H1 (cell line): ENCODE measurements at regions not wholly inside any gene's neighbourhood (a gene's known extent, or its start where the extent isn't known, plus 50 kb on each side); places are given as distances from the start of the nearest gene placed in this dataset.
A peak's percentile ranks its signal among the peaks of the same experiment; 100 is the strongest.

Source experiments
- ASH2L ChIP-seq: fragments of 200-600, 300-600 bp; sonication (generic); IDR thresholded peaks from one replicate; pipeline ENCODE4 v1.7.1; 2017; ENCODE audit warnings: low read length
- ATF2 ChIP-seq: IDR thresholded peaks from 2 replicates; pipeline ENCODE4 v1.6.1; 2012; ENCODE audit warnings: low read length, inconsistent platforms
- ATF3 ChIP-seq: IDR thresholded peaks from 2 replicates; pipeline ENCODE4 v1.6.1; 2011; ENCODE audit warnings: low read depth, mild to moderate bottlenecking, low read length; ENCODE audit not compliant: insufficient read depth
- BRCA1 ChIP-seq: IDR thresholded peaks from 2 replicates; pipeline ENCODE4 v1.6.1; 2012; ENCODE audit warnings: low read depth, low read length, improper control_type of control experiment
- CBX5 ChIP-seq: fragments of 300-800, 300-1000 bp; sonication (generic); IDR thresholded peaks from 2 replicates; pipeline ENCODE4 v1.7.1; 2016; ENCODE audit warnings: antibody characterized with exemption, low read length, low read depth
- CBX8 ChIP-seq: fragments of 300-800, 300-1000 bp; sonication (generic); IDR thresholded peaks from 2 replicates; pipeline ENCODE4 v1.7.1; 2016; ENCODE audit warnings: low read depth, low read length, borderline replicate concordance
- CEBPB ChIP-seq: IDR thresholded peaks from 2 replicates; pipeline ENCODE4 v1.6.1; 2012; ENCODE audit warnings: low read depth, low read length
- CTBP2 ChIP-seq: IDR thresholded peaks from 2 replicates; pipeline ENCODE4 v1.7.0; 2011; ENCODE audit warnings: borderline replicate concordance, mild to moderate bottlenecking, moderate library complexity, mixed read lengths, low read length; ENCODE audit not compliant: insufficient read depth, insufficient read length
- EGR1 ChIP-seq: IDR thresholded peaks from 2 replicates; pipeline ENCODE4 v1.6.1; 2011; ENCODE audit warnings: low read depth, low read length, borderline replicate concordance
- GABPA ChIP-seq: IDR thresholded peaks from 2 replicates; pipeline ENCODE4 v1.6.1; 2011; ENCODE audit warnings: mild to moderate bottlenecking, low read length, moderate library complexity, borderline replicate concordance; ENCODE audit not compliant: insufficient read depth
- KDM4A ChIP-seq: IDR thresholded peaks from one replicate; pipeline ENCODE4 v1.7.1; 2012; ENCODE audit warnings: low read depth, mild to moderate bottlenecking, moderate library complexity, low read length, inconsistent platforms; ENCODE audit not compliant: severe bottlenecking
- NRF1 ChIP-seq: IDR thresholded peaks from 2 replicates; pipeline ENCODE4 v1.6.1; 2011; ENCODE audit warnings: mild to moderate bottlenecking, low read depth, low read length, improper control_type of control experiment
- PHF8 ChIP-seq: fragments of 200-600 bp; sonication (generic); conservative IDR thresholded peaks from 2 replicates; pipeline ENCODE4 v1.7.1; 2012; ENCODE audit warnings: low read depth, mild to moderate bottlenecking, inconsistent platforms, low read length, moderate library complexity
- POU5F1 ChIP-seq: IDR thresholded peaks from 2 replicates; pipeline ENCODE4 v1.6.1; 2011; ENCODE audit warnings: low read depth, mild to moderate bottlenecking, low read length, moderate library complexity
- RAD21 ChIP-seq, 2 experiments: IDR thresholded peaks in 1 of 2; conservative IDR thresholded peaks in 1 of 2; 2 replicates each; pipeline ENCODE4 v1.6.1; 2011; ENCODE audit warnings: low read depth in 2 of 2, low read length in 2 of 2, improper control_type of control experiment in 1 of 2, inconsistent platforms in 1 of 2, mild to moderate bottlenecking in 1 of 2, moderate library complexity in 1 of 2
- RFX5 ChIP-seq: IDR thresholded peaks from 2 replicates; pipeline ENCODE4 v1.6.1; 2011; ENCODE audit warnings: low read depth, low read length, improper control_type of control experiment, borderline replicate concordance
- SAP30 ChIP-seq: fragments of 300-600 bp; sonication (generic); IDR thresholded peaks from 2 replicates; pipeline ENCODE4 v1.7.1; 2012; ENCODE audit warnings: low read length, moderate library complexity, mild to moderate bottlenecking, inconsistent platforms; ENCODE audit not compliant: insufficient read depth, insufficient replicate concordance
- SIN3A ChIP-seq, 2 experiments: IDR thresholded peaks in 1 of 2; conservative IDR thresholded peaks in 1 of 2; 2 replicates each; pipeline ENCODE4 v1.6.1; 2011 to 2012; ENCODE audit warnings: low read length in 2 of 2, improper control_type of control experiment in 1 of 2, low read depth in 1 of 2, mild to moderate bottlenecking in 1 of 2
- SIX5 ChIP-seq: IDR thresholded peaks from 2 replicates; pipeline ENCODE4 v1.6.1; 2011; ENCODE audit warnings: mild to moderate bottlenecking, low read depth, low read length
- SP4 ChIP-seq: IDR thresholded peaks from 2 replicates; pipeline ENCODE4 v1.6.1; 2012; ENCODE audit warnings: low read length, inconsistent platforms
- TBP ChIP-seq: IDR thresholded peaks from 2 replicates; pipeline ENCODE4 v1.6.1; 2011; ENCODE audit warnings: low read depth, low read length, improper control_type of control experiment

- no peak for TF ChIP-seq BRCA1
- TF ChIP-seq CEBPB: no peak
- no peak for TF ChIP-seq RFX5
- TF ChIP-seq CBX5: no peak
- TF ChIP-seq SAP30: no peak
- no peak for TF ChIP-seq ATF3
- TF ChIP-seq CTBP2: peak; percentile 27
- TF ChIP-seq SP4: no peak
- no peak for TF ChIP-seq KDM4A
- TF ChIP-seq GABPA: peak; percentile 41; the same call in 1 of the 2 replicates
- TF ChIP-seq TBP: peak; percentile 52
- TF ChIP-seq POU5F1: no peak
- TF ChIP-seq ATF2: no peak
- TF ChIP-seq CBX8: no peak
- TF ChIP-seq ASH2L: peak; percentile 29
- peak; percentile 69; the same call in 1 of the 2 replicates for TF ChIP-seq PHF8
- TF ChIP-seq SIN3A (conservative IDR thresholded peaks at IDR 0.05 in 1 of 2, IDR thresholded peaks at IDR 0.05 in 1 of 2; ENCODE audit: low read depth in 1 of 2, low read length in 2 of 2): 0 out of 4 replicates have a peak, but pooled peaks of 1 of the 2 experiments have one; percentile 19
- TF ChIP-seq NRF1: peak; percentile 23; the same call in 1 of the 2 replicates
- TF ChIP-seq EGR1: 0 out of 2 replicates have a peak, but pooled peaks have one; percentile 18
- TF ChIP-seq RAD21 (IDR thresholded peaks at IDR 0.05 in 1 of 2, conservative IDR thresholded peaks at IDR 0.05 in 1 of 2; ENCODE audit: low read depth in 2 of 2, low read length in 2 of 2): no peak; a peak in 1 of 4 replicates
- no peak for TF ChIP-seq SIX5
These were observed 224.8 kb upstream of the IL12A start (continued) for GRCh38 chr3:159763602-159764489.
